GM23248 (cell line): ENCODE measurements at regions not wholly inside any gene's neighbourhood (a gene's known extent, or its start where the extent isn't known, plus 50 kb on each side); places are given as distances from the start of the nearest gene placed in this dataset.

Experiments
- DNase-seq: peaks from one replicate; pipeline ENCODE4 v3.0.0-alpha.2; 2015
- H2AFZ ChIP-seq: fragments of 200-600 bp; sonication (generic); 2 replicates; pipeline ENCODE4 v1.6.1; 2016; ENCODE audit warnings: antibody characterized with exemption
- H3F3A ChIP-seq: fragments of 200-600 bp; sonication (generic); 2 replicates; pipeline ENCODE4 v1.6.1; 2016; ENCODE audit warnings: mild to moderate bottlenecking, antibody characterized with exemption, mixed run types; ENCODE audit not compliant: insufficient read depth
- H3K27ac ChIP-seq: fragments of 200-600 bp; sonication (generic); 2 replicates; pipeline ENCODE4 v1.5.1; 2016; ENCODE audit warnings: mild to moderate bottlenecking
- H3K27me3 ChIP-seq: fragments of 200-600 bp; sonication (generic); replicated peaks from 2 replicates; pipeline ENCODE4 v1.6.1; 2016; ENCODE audit warnings: mild to moderate bottlenecking; ENCODE audit not compliant: insufficient read depth
- H3K36me3 ChIP-seq: fragments of 200-600 bp; sonication (generic); 2 replicates; pipeline ENCODE4 v1.6.1; 2016; ENCODE audit warnings: low read depth, mild to moderate bottlenecking
- H3K4me1 ChIP-seq: fragments of 200-600 bp; sonication (generic); 2 replicates; pipeline ENCODE4 v1.6.1; 2016; ENCODE audit warnings: mild to moderate bottlenecking; ENCODE audit not compliant: insufficient read depth
- H3K4me2 ChIP-seq: fragments of 200-600 bp; sonication (generic); one replicate; pipeline ENCODE4 v1.6.1; 2016; ENCODE audit warnings: mild to moderate bottlenecking; ENCODE audit not compliant: unreplicated experiment
- H3K4me3 ChIP-seq: fragments of 200-600 bp; sonication (generic); 2 replicates; pipeline ENCODE4 v1.5.1; 2016; ENCODE audit warnings: mild to moderate bottlenecking
- H3K79me2 ChIP-seq: fragments of 200-600 bp; sonication (generic); 2 replicates; pipeline ENCODE4 v1.6.1; 2016; ENCODE audit warnings: mild to moderate bottlenecking; ENCODE audit not compliant: insufficient read depth
- H3K9ac ChIP-seq: fragments of 200-600 bp; sonication (generic); 2 replicates; pipeline ENCODE4 v1.6.1; 2016; ENCODE audit warnings: mild to moderate bottlenecking
- H3K9me2 ChIP-seq: fragments of 200-600 bp; sonication (generic); 2 replicates; pipeline ENCODE4 v1.6.1; 2016; ENCODE audit warnings: mixed run types, mild to moderate bottlenecking, moderate library complexity; ENCODE audit not compliant: insufficient read depth
- H3K9me3 ChIP-seq: fragments of 200-600 bp; sonication (generic); one replicate; pipeline ENCODE4 v1.6.1; 2017; ENCODE audit warnings: low read depth
- H4K20me1 ChIP-seq: fragments of 200-600 bp; sonication (generic); 2 replicates; pipeline ENCODE4 v1.6.0; 2016; ENCODE audit not compliant: insufficient read depth
- EZH2 ChIP-seq: fragments of 200-600 bp; sonication (generic); IDR thresholded peaks from 2 replicates; pipeline ENCODE4 v1.6.1; 2018; ENCODE audit warnings: antibody characterized with exemption, mild to moderate bottlenecking; ENCODE audit not compliant: insufficient read depth, poor library complexity, severe bottlenecking
- EZH2phosphoT487 ChIP-seq: fragments of 200-600 bp; sonication (generic); IDR thresholded peaks from 2 replicates; pipeline ENCODE4 v1.6.1; 2018; ENCODE audit warnings: antibody characterized with exemption, moderate library complexity, mild to moderate bottlenecking, low read depth; ENCODE audit not compliant: insufficient read depth
- WGBS, 2 experiments: methylation state at CpG; one replicate each; pipeline ENCODE4 v1.1.6; 2015 to 2017; ENCODE audit warnings: low lambda C conversion rate in 2 of 2, low coverage in 1 of 2; ENCODE audit errors: missing lambda C conversion rate in 2 of 2; 5-methylcytosine and 5-hydroxymethylcytosine counted together
- in situ Hi-C: fragments of 300-500 bp; cut with MboI; formaldehyde crosslinking; loops from 2 replicates; pipeline ENCODE4 v1.15.0; 2020

GRCh38 chr15:35912196-35912595 is 366.2 kb upstream of the DPH6 start:
- in situ Hi-C loops, result no loop called here
- no peak overlapping the region for H3K27ac ChIP-seq
- H3K9me3 ChIP-seq, result no peaks in the 10 kb centered on the region
- H3K27me3 ChIP-seq, result no peaks in the 10 kb centered on the region
- 49 to 50% methylated on average over 2 of the region's 2 CpGs for WGBS, 2 experiments
- H3K79me2 ChIP-seq, result no peaks in the 10 kb centered on the region
- no peak overlapping the region for H3K9ac ChIP-seq
- TF ChIP-seq EZH2phosphoT487 (no peak), EZH2 (no peak)
- H3F3A ChIP-seq, result no peaks in the 10 kb centered on the region
- H4K20me1 ChIP-seq, result no peaks in the 10 kb centered on the region
- no peaks in the 10 kb centered on the region for H3K4me1 ChIP-seq
- no peak overlapping the region for H3K4me2 ChIP-seq
- no peaks in the 10 kb centered on the region for H3K9me2 ChIP-seq
- H3K4me3 ChIP-seq, result no peak overlapping the region
- H2AFZ ChIP-seq, result no peak overlapping the region
- H3K36me3 ChIP-seq, result no peaks in the 10 kb centered on the region
- peak; percentile 34 for DNase-seq

GRCh38 chr15:35914573-35914972 is 368.6 kb upstream of the DPH6 start:
- H3K9ac ChIP-seq, result no peak overlapping the region
- in situ Hi-C loops, result no loop called here
- H3K27ac ChIP-seq, result no peak overlapping the region
- H3K4me1 ChIP-seq, result no peaks in the 10 kb centered on the region
- no peaks in the 10 kb centered on the region for H3K79me2 ChIP-seq
- H3F3A ChIP-seq, result no peaks in the 10 kb centered on the region
- H3K27me3 ChIP-seq, result no peaks in the 10 kb centered on the region
- no peak overlapping the region for H2AFZ ChIP-seq
- H3K4me2 ChIP-seq, result no peak overlapping the region
- no peaks in the 10 kb centered on the region for H3K9me3 ChIP-seq
- no peaks in the 10 kb centered on the region for H3K9me2 ChIP-seq
- no peaks in the 10 kb centered on the region for H3K36me3 ChIP-seq
- TF ChIP-seq EZH2 (no peak), EZH2phosphoT487 (no peak)
- no peak for DNase-seq
- 61 to 68% methylated on average over 2 of the region's 2 CpGs for WGBS, 2 experiments
- no peak overlapping the region for H3K4me3 ChIP-seq
- H4K20me1 ChIP-seq, result no peaks in the 10 kb centered on the region

GRCh38 chr15:35921046-35921445 is 375.1 kb upstream of the DPH6 start:
- Histone ChIP-seq H3K27ac (no peak overlapping the region), H2AFZ (no peak overlapping the region), H3K9ac (no peak overlapping the region), H3K27me3 (no peaks in the 10 kb centered on the region), H3K9me3 (no peaks in the 10 kb centered on the region), H3K36me3 (no peaks in the 10 kb centered on the region), H3K4me2 (no peak overlapping the region), H3K9me2 (no peaks in the 10 kb centered on the region), H3K4me1 (no peaks in the 10 kb centered on the region), H3F3A (no peaks in the 10 kb centered on the region), H3K79me2 (no peaks in the 10 kb centered on the region), H3K4me3 (no peak overlapping the region), H4K20me1 (no peaks in the 10 kb centered on the region)
- DNase-seq, result no peak
- in situ Hi-C loops, result no loop called here
- TF ChIP-seq EZH2phosphoT487, result no peak
- TF ChIP-seq EZH2, result no peak

- H3K36me3 ChIP-seq, result no peaks in the 10 kb centered on the region
- H2AFZ ChIP-seq, result no peak overlapping the region
- no peak overlapping the region for H3K27ac ChIP-seq
- no peaks in the 10 kb centered on the region for H4K20me1 ChIP-seq
- no peaks in the 10 kb centered on the region for H3K79me2 ChIP-seq
- WGBS, 2 experiments, result 88 to 89% methylated on average over 9 of the region's 9 CpGs
- no peak overlapping the region for H3K4me2 ChIP-seq
- no peak for TF ChIP-seq EZH2
- TF ChIP-seq EZH2phosphoT487, result no peak
- no peak overlapping the region for H3K4me3 ChIP-seq
- DNase-seq, result peak; percentile 16
- in situ Hi-C loops, result no loop called here
- no peaks in the 10 kb centered on the region for H3K27me3 ChIP-seq
- no peak overlapping the region for H3K9ac ChIP-seq
- no peaks in the 10 kb centered on the region for H3K4me1 ChIP-seq
- H3F3A ChIP-seq, result no peaks in the 10 kb centered on the region
- no peaks in the 10 kb centered on the region for H3K9me2 ChIP-seq
- H3K9me3 ChIP-seq, result no peaks in the 10 kb centered on the region
Observed at GRCh38 chr15:35925275-35926006, 379.5 kb upstream of the DPH6 start.

GRCh38 chr15:35926007-35926380 is 380.0 kb upstream of the DPH6 start:
- no peaks in the 10 kb centered on the region for H3K79me2 ChIP-seq
- H3K4me2 ChIP-seq, result no peak overlapping the region
- no peaks in the 10 kb centered on the region for H3K4me1 ChIP-seq
- no peak overlapping the region for H3K4me3 ChIP-seq
- TF ChIP-seq EZH2phosphoT487, result no peak
- TF ChIP-seq EZH2, result no peak
- H3K9me3 ChIP-seq, result no peaks in the 10 kb centered on the region
- no peaks in the 10 kb centered on the region for H3K36me3 ChIP-seq
- no peak overlapping the region for H3K9ac ChIP-seq
- no peak overlapping the region for H2AFZ ChIP-seq
- no peaks in the 10 kb centered on the region for H3F3A ChIP-seq
- H3K27ac ChIP-seq, result no peak overlapping the region
- no peaks in the 10 kb centered on the region for H3K9me2 ChIP-seq
- DNase-seq, result peak; percentile 17
- H3K27me3 ChIP-seq, result no peaks in the 10 kb centered on the region
- in situ Hi-C loops, result no loop called here
- no peaks in the 10 kb centered on the region for H4K20me1 ChIP-seq
